Keratinocyte (primary cell): ENCODE measurements at regions not wholly inside any gene's neighbourhood (a gene's known extent, or its start where the extent isn't known, plus 50 kb on each side); places are given as distances from the start of the nearest gene placed in this dataset.

ENCODE experiments used
- DNase-seq: peaks from one replicate; pipeline ENCODE4 v3.0.0-alpha.2; 2011; ENCODE audit warnings: low read depth, missing footprints, low spot score
- FAIRE-seq: peaks from 2 replicates; lab custom pipeline; 2011; peaks lifted over from hg19 to GRCh38; lab: Jason Lieb, UNC
- H2AFZ ChIP-seq: 2 replicates; pipeline ENCODE4 v1.6.0; 2012; ENCODE audit warnings: low read length, control low read depth, inconsistent platforms; ENCODE audit not compliant: control insufficient read depth
- H3K27ac ChIP-seq: 2 replicates; pipeline ENCODE4 v1.5.1; 2011; ENCODE audit warnings: low read length; ENCODE audit not compliant: control insufficient read depth, insufficient read depth
- H3K27me3 ChIP-seq: 3 replicates; pipeline ENCODE4 v1.6.0; 2011; ENCODE audit warnings: low read length; ENCODE audit not compliant: control insufficient read depth, insufficient read depth; ENCODE audit errors: extremely low read depth
- H3K36me3 ChIP-seq, 2 experiments: 2 replicates in 1 of 2; 3 replicates in 1 of 2; pipeline ENCODE4 v1.5.1; 2011; ENCODE audit warnings: low read length in 2 of 2, mild to moderate bottlenecking in 1 of 2; ENCODE audit not compliant: control insufficient read depth in 2 of 2, insufficient read depth in 2 of 2; ENCODE audit errors: extremely low read depth in 1 of 2
- H3K4me1 ChIP-seq: 3 replicates; pipeline ENCODE4 v1.5.1; 2011; ENCODE audit warnings: low read length; ENCODE audit not compliant: control insufficient read depth, insufficient read depth; ENCODE audit errors: extremely low read depth
- H3K4me2 ChIP-seq: 3 replicates; pipeline ENCODE4 v1.6.0; 2011; ENCODE audit warnings: low read depth, low read length; ENCODE audit not compliant: control insufficient read depth, insufficient read depth; ENCODE audit errors: extremely low read depth
- H3K4me3 ChIP-seq, 3 experiments: fragments of 200-600 bp in 1 of 3; sonication (generic) in 1 of 3; 2 replicates in 2 of 3; 3 replicates in 1 of 3; pipeline ENCODE4 v1.5.1; 2011 to 2016; ENCODE audit warnings: low read length in 3 of 3, mild to moderate bottlenecking in 3 of 3, control low read depth in 2 of 3, inconsistent platforms in 1 of 3, low read depth in 1 of 3, mixed read lengths in 1 of 3, mixed run types in 1 of 3, moderate library complexity in 1 of 3; ENCODE audit not compliant: control insufficient read depth in 2 of 3, insufficient read depth in 2 of 3; ENCODE audit errors: extremely low read depth in 1 of 3
- H3K79me2 ChIP-seq: 2 replicates; pipeline ENCODE4 v1.6.0; 2012; ENCODE audit warnings: low read length; ENCODE audit not compliant: control insufficient read depth, insufficient read depth
- H3K9ac ChIP-seq: 3 replicates; pipeline ENCODE4 v1.6.0; 2011; ENCODE audit warnings: low read length; ENCODE audit not compliant: control insufficient read depth, insufficient read depth; ENCODE audit errors: extremely low read depth
- H3K9me1 ChIP-seq: 3 replicates; pipeline ENCODE4 v1.6.0; 2011; ENCODE audit warnings: low read length; ENCODE audit not compliant: control insufficient read depth, insufficient read depth; ENCODE audit errors: extremely low read depth
- H3K9me3 ChIP-seq: 2 replicates; pipeline ENCODE4 v1.5.1; 2012; ENCODE audit warnings: low read depth, low read length; ENCODE audit not compliant: control insufficient read depth
- H4K20me1 ChIP-seq: 3 replicates; pipeline ENCODE4 v1.6.0; 2011; ENCODE audit warnings: low read length; ENCODE audit not compliant: control insufficient read depth, insufficient read depth; ENCODE audit errors: extremely low read depth
- CTCF ChIP-seq, 3 experiments: IDR thresholded peaks in 1 of 3; conservative IDR thresholded peaks in 1 of 3; optimal IDR thresholded peaks in 1 of 3; 2 replicates in 2 of 3; 3 replicates in 1 of 3; pipeline versions ENCODE3 to v1.5.1; 2011; ENCODE audit warnings: low read length in 3 of 3, mild to moderate bottlenecking in 3 of 3, moderate library complexity in 2 of 3, control low read depth in 1 of 3, inconsistent platforms in 1 of 3; ENCODE audit not compliant: insufficient read depth in 2 of 3; ENCODE audit errors: extremely low read depth in 1 of 3
- EZH2 ChIP-seq: IDR thresholded peaks from one replicate; pipeline ENCODE4 v1.6.1; 2012; ENCODE audit warnings: inconsistent platforms, mild to moderate bottlenecking, low read length, moderate library complexity
- dilution Hi-C: fragments of 300-500 bp; cut with MboI; formaldehyde crosslinking; loops from one replicate; pipeline ENCODE4 v1.7.0; 2020; ENCODE audit warnings: low sequenced_read_pairs; ENCODE audit not compliant: extremely low pct_ligation_motif_present

DNA sequence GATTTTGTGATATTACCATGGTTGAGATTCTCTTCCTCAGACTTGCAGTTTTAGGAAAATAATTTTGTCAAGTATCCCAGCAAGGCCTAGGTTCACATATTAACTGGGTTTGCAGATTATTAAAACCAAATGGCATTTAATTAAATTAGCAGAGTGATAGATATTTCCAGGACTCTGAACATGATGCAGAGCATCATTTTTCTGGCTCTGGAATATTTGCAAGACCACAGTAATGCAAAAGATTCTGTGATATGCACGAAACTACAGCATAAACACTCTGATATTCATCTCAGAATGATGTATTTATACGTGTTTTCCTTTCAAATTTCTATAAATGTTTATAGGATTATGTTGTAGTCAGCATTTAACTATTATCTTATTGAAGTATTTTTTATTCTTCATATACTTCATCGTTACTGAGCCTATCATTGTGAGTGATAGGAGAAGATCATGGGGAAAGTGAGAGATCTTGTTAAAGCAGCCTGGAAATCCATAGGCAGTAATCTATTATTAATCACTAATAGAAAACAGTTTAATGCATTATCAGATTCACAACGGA lies 1245.6 kb downstream of the OTOL1 start:
- H3K9ac ChIP-seq, result no peak overlapping the region
- TF ChIP-seq CTCF (optimal IDR thresholded peaks at IDR 0.05 in 1 of 3, IDR thresholded peaks at IDR 0.05 in 1 of 3, conservative IDR thresholded peaks at IDR 0.05 in 1 of 3; ENCODE audit: extremely low read depth in 1 of 3, insufficient read depth in 2 of 3, low read length in 3 of 3) (no peak), EZH2 (no peak)
- no peaks in the 10 kb centered on the region for H3K27me3 ChIP-seq
- H2AFZ ChIP-seq, result no peak overlapping the region
- no peak overlapping the region for H3K27ac ChIP-seq
- no peaks in the 10 kb centered on the region for H4K20me1 ChIP-seq
- no peak for FAIRE-seq
- H3K36me3 ChIP-seq, result no peaks in the 10 kb centered on the region
- no peaks in the 10 kb centered on the region for H3K9me1 ChIP-seq
- H3K4me3 ChIP-seq, result no peak overlapping the region
- no peaks in the 10 kb centered on the region for H3K4me1 ChIP-seq
- H3K9me3 ChIP-seq, result no peaks in the 10 kb centered on the region
- DNase-seq, result no peak
- no peak overlapping the region for H3K4me2 ChIP-seq
- dilution Hi-C loops, result no loop called here
- H3K79me2 ChIP-seq, result no peaks in the 10 kb centered on the region

GRCh38 chr3:162743091-162743490 lies 1246.5 kb downstream of the OTOL1 start:
- Histone ChIP-seq H2AFZ (no peak overlapping the region), H3K9ac (no peak overlapping the region), H3K4me1 (no peaks in the 10 kb centered on the region), H4K20me1 (no peaks in the 10 kb centered on the region), H3K9me1 (no peaks in the 10 kb centered on the region), H3K4me3 (no peak overlapping the region), H3K9me3 (no peaks in the 10 kb centered on the region), H3K27ac (no peak overlapping the region), H3K27me3 (no peaks in the 10 kb centered on the region), H3K36me3 (no peaks in the 10 kb centered on the region), H3K4me2 (no peak overlapping the region), H3K79me2 (no peaks in the 10 kb centered on the region)
- TF ChIP-seq CTCF (optimal IDR thresholded peaks at IDR 0.05 in 1 of 3, IDR thresholded peaks at IDR 0.05 in 1 of 3, conservative IDR thresholded peaks at IDR 0.05 in 1 of 3; ENCODE audit: extremely low read depth in 1 of 3, insufficient read depth in 2 of 3, low read length in 3 of 3) (no peak), EZH2 (no peak)
- no peak for DNase-seq
- dilution Hi-C loops, result no loop called here
- no peak for FAIRE-seq
